H9 (cell line): ENCODE measurements at regions not wholly inside any gene's neighbourhood (a gene's known extent, or its start where the extent isn't known, plus 50 kb on each side); places are given as distances from the start of the nearest gene placed in this dataset.

Experiments
- DNase-seq: peaks from one replicate; pipeline ENCODE4 v3.0.0-alpha.2; 2017
- H2AFZ ChIP-seq: one replicate; pipeline ENCODE4 v1.6.1; 2013; ENCODE audit warnings: mild to moderate bottlenecking, low read length, control low read depth, moderate library complexity
- H2AK5ac ChIP-seq: 2 replicates; pipeline ENCODE4 v1.6.1; 2013; ENCODE audit warnings: low read length, control low read depth, mixed read lengths; ENCODE audit not compliant: insufficient read length
- H2BK120ac ChIP-seq: one replicate; pipeline ENCODE4 v1.6.1; 2013; ENCODE audit warnings: low read depth, mild to moderate bottlenecking, low read length, control low read depth, inconsistent platforms; ENCODE audit not compliant: poor library complexity, severe bottlenecking
- H2BK12ac ChIP-seq: 2 replicates; pipeline ENCODE4 v1.6.1; 2013; ENCODE audit warnings: low read length, control low read depth, mixed read lengths, low read depth; ENCODE audit not compliant: insufficient read length
- H2BK15ac ChIP-seq: 2 replicates; pipeline ENCODE4 v1.6.1; 2013; ENCODE audit warnings: low read depth, low read length, control low read depth
- H2BK20ac ChIP-seq: one replicate; pipeline ENCODE4 v1.6.1; 2013; ENCODE audit warnings: low read depth, mild to moderate bottlenecking, low read length, control low read depth, inconsistent platforms; ENCODE audit not compliant: poor library complexity, severe bottlenecking
- H2BK5ac ChIP-seq: 2 replicates; pipeline ENCODE4 v1.6.1; 2013; ENCODE audit warnings: low read length, control low read depth, mixed read lengths; ENCODE audit not compliant: insufficient read length
- H3K14ac ChIP-seq: 2 replicates; pipeline ENCODE4 v1.6.1; 2013; ENCODE audit warnings: low read length, control low read depth; ENCODE audit not compliant: insufficient read depth
- H3K18ac ChIP-seq: 2 replicates; pipeline ENCODE4 v1.6.1; 2013; ENCODE audit warnings: low read depth, mild to moderate bottlenecking, mixed read lengths, low read length, control low read depth; ENCODE audit not compliant: insufficient read length
- H3K23ac ChIP-seq: 2 replicates; pipeline ENCODE4 v1.6.1; 2013; ENCODE audit warnings: low read length, control low read depth, mixed read lengths, low read depth; ENCODE audit not compliant: insufficient read length
- H3K23me2 ChIP-seq: 2 replicates; pipeline ENCODE4 v1.6.1; 2013; ENCODE audit warnings: low read depth, mild to moderate bottlenecking, mixed read lengths, low read length, control low read depth; ENCODE audit not compliant: insufficient read length, poor library complexity, severe bottlenecking
- H3K27ac ChIP-seq: 2 replicates; pipeline ENCODE4 v1.5.1; 2013; ENCODE audit warnings: low read length, control low read depth, mixed read lengths, low read depth; ENCODE audit not compliant: insufficient read length
- H3K27me3 ChIP-seq: 2 replicates; pipeline ENCODE4 v1.6.1; 2013; ENCODE audit warnings: low read length, control low read depth, inconsistent platforms; ENCODE audit not compliant: insufficient read depth
- H3K4ac ChIP-seq: 2 replicates; pipeline ENCODE4 v1.6.1; 2013; ENCODE audit warnings: low read depth, mild to moderate bottlenecking, control low read depth, inconsistent platforms, low read length, moderate library complexity
- H3K4me1 ChIP-seq: 2 replicates; pipeline ENCODE4 v1.6.1; 2013; ENCODE audit warnings: low read length, control low read depth, inconsistent platforms; ENCODE audit not compliant: insufficient read depth
- H3K4me2 ChIP-seq: 2 replicates; pipeline ENCODE4 v1.6.1; 2013; ENCODE audit warnings: low read length, control low read depth, mixed read lengths; ENCODE audit not compliant: insufficient read length, insufficient read depth
- H3K56ac ChIP-seq: 2 replicates; pipeline ENCODE4 v1.6.1; 2013; ENCODE audit warnings: low read depth, mild to moderate bottlenecking, mixed read lengths, low read length, control low read depth; ENCODE audit not compliant: insufficient read length
- H3K79me1 ChIP-seq: 2 replicates; pipeline ENCODE4 v1.6.1; 2013; ENCODE audit warnings: low read depth, mild to moderate bottlenecking, moderate library complexity, low read length, control low read depth, inconsistent platforms; ENCODE audit not compliant: insufficient read depth, poor library complexity, severe bottlenecking
- H3K79me2 ChIP-seq: 2 replicates; pipeline ENCODE4 v1.6.1; 2013; ENCODE audit warnings: low read length, control low read depth, inconsistent platforms; ENCODE audit not compliant: insufficient read depth
- H3K9ac ChIP-seq: 2 replicates; pipeline ENCODE4 v1.6.1; 2013; ENCODE audit warnings: low read length, control low read depth, mixed read lengths; ENCODE audit not compliant: insufficient read length; ENCODE audit errors: extremely low read depth
- H3K9me3 ChIP-seq: one replicate; pipeline ENCODE4 v1.6.1; 2013; ENCODE audit warnings: low read depth, low read length, inconsistent platforms; ENCODE audit not compliant: control insufficient read depth
- H3T11ph ChIP-seq: one replicate; pipeline ENCODE4 v1.6.1; 2013; ENCODE audit warnings: mild to moderate bottlenecking, low read length, control low read depth, inconsistent platforms
- H4K20me1 ChIP-seq: one replicate; pipeline ENCODE4 v1.6.1; 2013; ENCODE audit not compliant: control insufficient read depth, insufficient read length, insufficient read depth
- H4K5ac ChIP-seq: 2 replicates; pipeline ENCODE4 v1.6.1; 2013; ENCODE audit warnings: low read depth, mild to moderate bottlenecking, mixed read lengths, low read length, control low read depth; ENCODE audit not compliant: insufficient read length
- H4K8ac ChIP-seq: replicated peaks from 2 replicates; pipeline ENCODE4 v1.6.1; 2013; ENCODE audit warnings: low read length, control low read depth, mixed read lengths, low read depth; ENCODE audit not compliant: insufficient read length
- H4K91ac ChIP-seq: 2 replicates; pipeline ENCODE4 v1.6.1; 2013; ENCODE audit warnings: low read depth, mild to moderate bottlenecking, moderate library complexity, mixed read lengths, low read length, control low read depth; ENCODE audit not compliant: insufficient read length
- H3K27ac Mint-ChIP-seq, 3 experiments: 2 replicates in 2 of 3; 3 replicates in 1 of 3; pipeline ENCODE4 v1.8.0; 2020 to 2021; ENCODE audit warnings: mixed read lengths in 3 of 3, mild to moderate bottlenecking in 1 of 3, moderate library complexity in 1 of 3
- H3K27me3 Mint-ChIP-seq: 2 replicates; pipeline ENCODE4 v1.8.0; 2021; ENCODE audit warnings: low read depth, mild to moderate bottlenecking, moderate library complexity, mixed read lengths
- H3K36me3 Mint-ChIP-seq, 3 experiments: 2 replicates in 2 of 3; 3 replicates in 1 of 3; pipeline ENCODE4 v1.8.0; 2020 to 2021; ENCODE audit warnings: low read depth in 3 of 3, mixed read lengths in 3 of 3; ENCODE audit not compliant: insufficient read depth in 1 of 3
- H3K4me1 Mint-ChIP-seq, 2 experiments: 2 replicates each; pipeline ENCODE4 v1.8.0; 2020; ENCODE audit warnings: mixed read lengths in 2 of 2
- H3K4me3 Mint-ChIP-seq, 2 experiments: 2 replicates in 1 of 2; 3 replicates in 1 of 2; pipeline ENCODE4 v1.8.0; 2020 to 2021; ENCODE audit warnings: mild to moderate bottlenecking in 2 of 2, mixed read lengths in 2 of 2, moderate library complexity in 1 of 2
- H3K9me3 Mint-ChIP-seq, 2 experiments: 2 replicates in 1 of 2; 3 replicates in 1 of 2; pipeline ENCODE4 v1.8.0; 2020; ENCODE audit warnings: mild to moderate bottlenecking in 2 of 2, mixed read lengths in 2 of 2, moderate library complexity in 1 of 2
- CTCF ChIP-seq: fragments of 200-600 bp; sonication (generic); conservative IDR thresholded peaks from 3 replicates; pipeline ENCODE4 v1.8.0; 2021; ENCODE audit warnings: antibody characterized with exemption, mild to moderate bottlenecking

GRCh38 chr18:40974448-40974847, 980.6 kb upstream of the PIK3C3 start:
- H3T11ph ChIP-seq = no peak overlapping the region
- Mint-ChIP-seq H3K4me3 (no peak overlapping the region), H3K27ac (no peak overlapping the region), H3K4me1 (peaks cover 4 to 7% of the 10 kb centered on the region in 2 experiments; a peak in 3 of 4 replicates), H3K27me3 (no peaks in the 10 kb centered on the region), H3K36me3 (peaks cover 0 to 12% (median 0%) of the 10 kb centered on the region in 3 experiments; a peak in 4 of 7 replicates), H3K9me3 (peaks cover 9 to 15% of the 10 kb centered on the region in 2 experiments; a peak in 4 of 5 replicates)
- H3K27ac ChIP-seq = no peak overlapping the region
- no peak overlapping the region for H2BK20ac ChIP-seq
- H3K4me2 ChIP-seq = no peak overlapping the region
- H3K23ac ChIP-seq = no peak overlapping the region
- H2BK120ac ChIP-seq = no peak overlapping the region
- TF ChIP-seq CTCF = no peak
- H3K79me2 ChIP-seq = no peaks in the 10 kb centered on the region
- H3K18ac ChIP-seq = no peak overlapping the region
- no peaks in the 10 kb centered on the region for H3K4me1 ChIP-seq
- no peaks in the 10 kb centered on the region for H3K23me2 ChIP-seq
- H2AFZ ChIP-seq = no peak overlapping the region
- no peaks in the 10 kb centered on the region for H3K79me1 ChIP-seq
- no peak for DNase-seq
- no peak overlapping the region for H4K5ac ChIP-seq
- H4K91ac ChIP-seq = no peak overlapping the region
- H4K8ac ChIP-seq = no peak overlapping the region
- no peak overlapping the region for H2BK12ac ChIP-seq
- H4K20me1 ChIP-seq = no peaks in the 10 kb centered on the region
- H2BK15ac ChIP-seq = no peak overlapping the region
- H3K14ac ChIP-seq = no peak overlapping the region
- no peak overlapping the region for H2BK5ac ChIP-seq
- H3K4ac ChIP-seq = no peak overlapping the region
- H3K9me3 ChIP-seq = no peaks in the 10 kb centered on the region
- H3K56ac ChIP-seq = no peak overlapping the region
- no peaks in the 10 kb centered on the region for H3K27me3 ChIP-seq
- no peak overlapping the region for H2AK5ac ChIP-seq
- H3K9ac ChIP-seq = no peak overlapping the region
